T-helper 1 cell treated with Interleukin-12 subunit alpha and Interleukin-12 subunit beta and Interleukin-4 antibody, amounts not matched to agents 30 μg/mL and 1 μg/mL, for 36 hours (primary cell): ENCODE measurements at regions not wholly inside any gene's neighbourhood (a gene's known extent, or its start where the extent isn't known, plus 50 kb on each side); places are given as distances from the start of the nearest gene placed in this dataset.
A peak's percentile ranks its signal among the peaks of the same experiment; 100 is the strongest.
"Not testable (repeated sequence)": the region's sequence is repeated elsewhere in the genome, so short reads cannot be mapped to it uniquely, and the experiment has no call there.

ENCODE experiments used
- H3K27ac Mint-ChIP-seq: one replicate; pipeline ENCODE4 v1.8.0; 2021; ENCODE audit warnings: mild to moderate bottlenecking, mixed read lengths
- H3K27me3 Mint-ChIP-seq: one replicate; pipeline ENCODE4 v1.8.0; 2021; ENCODE audit warnings: low read depth, mixed read lengths
- H3K36me3 Mint-ChIP-seq: one replicate; pipeline ENCODE4 v1.8.0; 2021; ENCODE audit warnings: low read depth, mixed read lengths
- H3K4me1 Mint-ChIP-seq: one replicate; pipeline ENCODE4 v1.8.0; 2021; ENCODE audit warnings: low read depth, mixed read lengths
- H3K4me3 Mint-ChIP-seq: one replicate; pipeline ENCODE4 v1.8.0; 2021; ENCODE audit warnings: mild to moderate bottlenecking, moderate library complexity, mixed read lengths
- H3K9me3 Mint-ChIP-seq: one replicate; pipeline ENCODE4 v1.8.0; 2021; ENCODE audit warnings: mixed read lengths

DNA sequence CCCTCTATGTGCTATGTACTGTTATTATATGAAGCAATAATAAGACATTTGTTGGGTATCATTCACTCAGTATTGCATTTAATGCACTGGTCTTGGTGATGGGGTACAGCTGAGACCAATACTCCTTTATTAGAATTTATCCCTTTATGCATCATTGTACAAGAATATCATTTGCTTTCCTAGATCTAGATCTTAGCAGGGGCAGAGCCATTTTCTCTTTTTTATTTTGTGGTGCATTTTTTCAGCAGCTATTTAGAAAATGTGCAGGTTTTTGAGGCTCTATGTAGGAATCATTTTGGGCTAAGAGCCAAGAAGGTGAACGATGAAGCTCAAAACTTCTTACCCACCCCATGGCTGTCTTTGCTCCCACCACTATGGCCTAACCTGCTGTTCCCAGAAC lies 114.2 kb downstream of the OR2B2 start:
- Mint-ChIP-seq H3K9me3 (no peaks in the 10 kb centered on the region), H3K36me3 (no peaks in the 10 kb centered on the region), H3K27me3 (peaks cover 16% of the 10 kb centered on the region), H3K27ac (no peak overlapping the region), H3K4me3 (no peak overlapping the region), H3K4me1 (peaks cover 17% of the 10 kb centered on the region)

- not testable (repeated sequence) for H3K4me3 Mint-ChIP-seq, H3K27ac Mint-ChIP-seq, H3K9me3 Mint-ChIP-seq, H3K36me3 Mint-ChIP-seq
- H3K4me1 Mint-ChIP-seq, result peaks cover 27% of the 10 kb centered on the region
- H3K27me3 Mint-ChIP-seq, result peaks cover 16% of the 10 kb centered on the region
Measured at GRCh38 chr6:27796736-27797481, 115.3 kb downstream of the OR2B2 start.

GRCh38 chr6:27795697-27796494 lies 116.3 kb downstream of the OR2B2 start:
- Mint-ChIP-seq H3K27me3 (peaks cover 23% of the 10 kb centered on the region), H3K27ac (peak overlapping the region; percentile 58), H3K9me3 (no peaks in the 10 kb centered on the region), H3K4me1 (peaks cover 34% of the 10 kb centered on the region), H3K4me3 (no peak overlapping the region), H3K36me3 (no peaks in the 10 kb centered on the region)

GRCh38 chr6:27791182-27791943 lies 120.8 kb downstream of the OR2B2 start:
- no peaks in the 10 kb centered on the region for H3K9me3 Mint-ChIP-seq
- H3K4me1 Mint-ChIP-seq, result peaks cover 34% of the 10 kb centered on the region
- peak overlapping the region; percentile 67 for H3K27ac Mint-ChIP-seq
- peaks cover 15% of the 10 kb centered on the region for H3K27me3 Mint-ChIP-seq
- no peaks in the 10 kb centered on the region for H3K36me3 Mint-ChIP-seq
- H3K4me3 Mint-ChIP-seq, result peak overlapping the region; percentile 81

GRCh38 chr6:27788376-27788775 lies 123.8 kb downstream of the OR2B2 start:
- H3K4me3 Mint-ChIP-seq, H3K9me3 Mint-ChIP-seq, H3K27ac Mint-ChIP-seq, H3K36me3 Mint-ChIP-seq: not testable (repeated sequence)
- Mint-ChIP-seq H3K4me1 (peaks cover 22% of the 10 kb centered on the region), H3K27me3 (peaks cover 36% of the 10 kb centered on the region)

GRCh38 chr6:27786048-27786447 lies 126.1 kb downstream of the OR2B2 start:
- Mint-ChIP-seq H3K9me3 (no peaks in the 10 kb centered on the region), H3K27me3 (peaks cover 29% of the 10 kb centered on the region), H3K4me3 (no peak overlapping the region), H3K27ac (no peak overlapping the region), H3K4me1 (peaks cover 3% of the 10 kb centered on the region), H3K36me3 (no peaks in the 10 kb centered on the region)

- Mint-ChIP-seq H3K27me3 (peaks cover 35% of the 10 kb centered on the region), H3K4me3 (no peak overlapping the region), H3K27ac (no peak overlapping the region), H3K4me1 (peaks cover 3% of the 10 kb centered on the region), H3K36me3 (no peaks in the 10 kb centered on the region), H3K9me3 (no peaks in the 10 kb centered on the region)
Measured at GRCh38 chr6:27785294-27785693, 126.9 kb downstream of the OR2B2 start.

DNA sequence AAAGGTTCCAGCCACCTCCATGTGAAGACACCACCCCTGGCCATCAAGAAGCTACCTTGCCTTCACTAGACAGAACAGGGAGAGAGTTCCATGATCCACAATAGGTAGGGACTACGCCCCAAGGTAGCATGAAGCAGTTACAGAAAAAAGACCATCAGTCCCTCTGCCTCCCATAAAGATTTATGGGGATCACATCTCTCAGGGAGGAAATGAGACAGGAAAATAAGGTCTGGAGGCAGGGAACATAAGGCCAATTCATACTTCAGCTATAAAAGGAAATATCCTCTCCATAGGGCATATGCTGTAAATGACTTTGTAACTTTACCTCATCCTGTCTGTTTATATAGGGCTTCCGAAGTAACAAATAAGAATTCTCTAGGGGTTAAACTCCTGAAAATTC lies 129.4 kb downstream of the OR2B2 start:
- Mint-ChIP-seq H3K27me3 (peaks cover 44% of the 10 kb centered on the region), H3K4me3 (no peak overlapping the region), H3K27ac (no peak overlapping the region), H3K36me3 (no peaks in the 10 kb centered on the region), H3K9me3 (no peaks in the 10 kb centered on the region), H3K4me1 (peaks cover 3% of the 10 kb centered on the region)

GRCh38 chr6:27778625-27779417 lies 133.4 kb downstream of the OR2B2 start:
- Mint-ChIP-seq H3K9me3 (no peaks in the 10 kb centered on the region), H3K27me3 (peaks cover 44% of the 10 kb centered on the region), H3K36me3 (no peaks in the 10 kb centered on the region), H3K4me3 (no peak overlapping the region), H3K27ac (no peak overlapping the region), H3K4me1 (peaks cover 4% of the 10 kb centered on the region)

GRCh38 chr6:27777614-27778355 lies 134.4 kb downstream of the OR2B2 start:
- Mint-ChIP-seq H3K27ac (no peak overlapping the region), H3K27me3 (peaks cover 41% of the 10 kb centered on the region), H3K36me3 (no peaks in the 10 kb centered on the region), H3K4me3 (no peak overlapping the region), H3K9me3 (no peaks in the 10 kb centered on the region), H3K4me1 (peaks cover 6% of the 10 kb centered on the region)

DNA sequence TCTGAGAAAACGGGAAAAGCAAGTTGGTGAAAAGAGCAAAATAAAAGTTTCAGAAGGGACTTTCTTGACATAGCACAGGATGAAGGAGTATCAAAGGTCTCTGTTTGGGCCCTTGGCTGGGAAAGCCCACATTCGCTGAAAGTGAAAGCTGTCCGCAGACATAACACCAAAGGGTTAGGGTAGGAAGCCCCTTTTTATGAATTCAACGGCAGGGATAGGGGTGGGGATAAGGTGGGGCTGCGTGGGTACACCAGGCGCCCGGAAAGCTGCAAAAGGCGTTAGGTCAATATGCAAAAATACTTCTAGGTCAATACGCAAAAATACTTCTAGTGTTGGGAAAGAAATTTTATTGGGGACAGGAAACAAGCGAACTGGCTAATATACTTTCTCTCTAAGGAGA lies 135.1 kb downstream of the OR2B2 start:
- H3K27me3 Mint-ChIP-seq, result peaks cover 41% of the 10 kb centered on the region
- H3K9me3 Mint-ChIP-seq, result no peaks in the 10 kb centered on the region
- H3K36me3 Mint-ChIP-seq, result no peaks in the 10 kb centered on the region
- H3K27ac Mint-ChIP-seq, result no peak overlapping the region
- H3K4me1 Mint-ChIP-seq, result peaks cover 12% of the 10 kb centered on the region
- H3K4me3 Mint-ChIP-seq, result no peak overlapping the region

DNA sequence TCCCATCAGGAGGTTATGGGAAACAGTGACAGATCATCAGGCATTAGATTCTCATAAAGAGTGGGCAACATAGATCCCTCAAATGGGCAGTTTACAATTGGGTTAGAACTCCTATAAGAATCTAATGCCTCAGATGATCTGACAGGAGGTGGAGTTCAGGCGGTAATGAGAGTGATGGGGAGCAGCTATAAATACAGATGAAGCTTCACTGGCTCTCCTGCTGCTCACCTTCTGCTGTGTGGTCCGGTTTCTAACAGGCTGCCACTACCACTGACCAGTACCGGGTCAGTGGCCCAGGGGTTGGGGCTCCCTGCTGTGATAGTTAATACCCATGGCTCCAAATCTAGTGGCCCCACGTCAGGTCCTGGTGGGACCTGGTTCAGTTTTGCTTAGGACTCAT lies 135.7 kb downstream of the OR2B2 start:
- H3K4me1 Mint-ChIP-seq, result peaks cover 16% of the 10 kb centered on the region
- no peak overlapping the region for H3K27ac Mint-ChIP-seq
- H3K27me3 Mint-ChIP-seq, result peaks cover 41% of the 10 kb centered on the region
- no peaks in the 10 kb centered on the region for H3K9me3 Mint-ChIP-seq
- no peak overlapping the region for H3K4me3 Mint-ChIP-seq
- H3K36me3 Mint-ChIP-seq, result no peaks in the 10 kb centered on the region

DNA sequence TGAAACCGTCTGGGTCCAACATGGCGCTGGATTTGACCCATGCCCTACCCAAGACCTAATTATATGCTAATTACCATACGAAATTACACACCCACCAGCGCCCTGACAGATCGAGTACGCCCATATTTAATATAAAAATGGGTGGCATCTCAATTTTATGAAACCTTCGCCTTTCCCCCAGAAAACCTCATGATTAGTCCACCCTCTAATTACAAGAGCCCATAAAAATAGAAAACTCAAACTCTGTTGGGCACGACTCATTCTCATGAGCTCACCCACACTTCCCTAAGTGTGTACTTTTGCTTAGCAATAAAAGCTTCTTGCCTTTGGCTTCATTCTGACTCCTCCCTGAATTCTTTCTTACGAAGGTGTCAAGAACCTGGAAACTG lies 136.4 kb downstream of the OR2B2 start:
- Mint-ChIP-seq H3K9me3 (no peaks in the 10 kb centered on the region), H3K4me1 (peaks cover 20% of the 10 kb centered on the region), H3K36me3 (no peaks in the 10 kb centered on the region), H3K4me3 (no peak overlapping the region), H3K27me3 (peaks cover 43% of the 10 kb centered on the region), H3K27ac (no peak overlapping the region)
